GM12892 (cell line): ENCODE measurements at regions not wholly inside any gene's neighbourhood (a gene's known extent, or its start where the extent isn't known, plus 50 kb on each side); places are given as distances from the start of the nearest gene placed in this dataset.

Source experiments
- DNase-seq: peaks from one replicate; pipeline ENCODE4 v3.0.0; 2011; ENCODE audit not compliant: insufficient read length
- FAIRE-seq: peaks from 2 replicates; lab custom pipeline; 2011; peaks lifted over from hg19 to GRCh38; lab: Jason Lieb, UNC
- POLR2A ChIP-seq: IDR thresholded peaks from 2 replicates; pipeline ENCODE4 v1.6.1; 2011; ENCODE audit warnings: low read depth, low read length, control low read depth
- POLR2AphosphoS5 ChIP-seq: IDR thresholded peaks from 2 replicates; pipeline ENCODE4 v1.6.1; 2011; ENCODE audit warnings: low read depth, low read length, control low read depth
- TAF1 ChIP-seq: IDR thresholded peaks from 2 replicates; pipeline ENCODE4 v1.6.1; 2011; ENCODE audit warnings: low read depth, mild to moderate bottlenecking, control low read depth, low read length, borderline replicate concordance

DNA sequence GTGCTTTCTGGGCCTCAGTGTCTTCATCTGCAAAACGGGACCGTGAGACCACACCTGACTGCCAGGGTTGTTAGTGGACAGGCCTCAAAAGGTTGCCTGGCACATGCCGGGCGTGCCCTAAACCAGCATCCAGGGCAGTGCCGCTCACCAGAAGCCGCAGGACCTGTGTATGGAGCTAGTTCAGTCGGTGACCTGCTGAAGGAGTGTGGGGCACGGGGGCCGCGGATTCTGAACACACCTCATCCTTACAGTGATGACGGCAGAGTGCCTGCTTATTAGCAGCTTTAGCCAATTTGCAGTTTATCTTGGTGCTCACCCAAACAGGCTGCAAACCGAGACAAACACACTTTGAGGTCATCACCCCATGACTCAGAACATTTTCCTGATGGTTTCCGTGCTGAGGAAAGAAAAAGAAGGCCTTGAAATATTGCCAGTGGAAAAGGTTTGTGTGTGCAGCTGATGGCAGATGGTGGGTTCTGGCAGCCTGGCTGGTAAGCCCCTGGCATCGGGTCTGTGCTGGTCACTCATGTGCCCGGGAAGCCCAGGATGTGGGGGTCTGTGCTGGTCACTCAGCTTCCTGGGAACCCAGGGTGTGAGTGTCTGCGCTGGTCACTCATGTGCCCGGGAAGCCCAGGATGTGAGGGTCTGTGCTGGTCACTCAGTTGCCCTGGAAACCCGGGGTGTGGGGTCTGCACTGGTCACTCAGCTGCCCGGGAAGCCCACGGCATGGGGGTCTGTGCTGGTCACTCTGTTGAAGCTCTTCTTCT is 153.8 kb downstream of the ERMARD start:
- DNase-seq, result no peak
- FAIRE-seq, result no peak

DNA sequence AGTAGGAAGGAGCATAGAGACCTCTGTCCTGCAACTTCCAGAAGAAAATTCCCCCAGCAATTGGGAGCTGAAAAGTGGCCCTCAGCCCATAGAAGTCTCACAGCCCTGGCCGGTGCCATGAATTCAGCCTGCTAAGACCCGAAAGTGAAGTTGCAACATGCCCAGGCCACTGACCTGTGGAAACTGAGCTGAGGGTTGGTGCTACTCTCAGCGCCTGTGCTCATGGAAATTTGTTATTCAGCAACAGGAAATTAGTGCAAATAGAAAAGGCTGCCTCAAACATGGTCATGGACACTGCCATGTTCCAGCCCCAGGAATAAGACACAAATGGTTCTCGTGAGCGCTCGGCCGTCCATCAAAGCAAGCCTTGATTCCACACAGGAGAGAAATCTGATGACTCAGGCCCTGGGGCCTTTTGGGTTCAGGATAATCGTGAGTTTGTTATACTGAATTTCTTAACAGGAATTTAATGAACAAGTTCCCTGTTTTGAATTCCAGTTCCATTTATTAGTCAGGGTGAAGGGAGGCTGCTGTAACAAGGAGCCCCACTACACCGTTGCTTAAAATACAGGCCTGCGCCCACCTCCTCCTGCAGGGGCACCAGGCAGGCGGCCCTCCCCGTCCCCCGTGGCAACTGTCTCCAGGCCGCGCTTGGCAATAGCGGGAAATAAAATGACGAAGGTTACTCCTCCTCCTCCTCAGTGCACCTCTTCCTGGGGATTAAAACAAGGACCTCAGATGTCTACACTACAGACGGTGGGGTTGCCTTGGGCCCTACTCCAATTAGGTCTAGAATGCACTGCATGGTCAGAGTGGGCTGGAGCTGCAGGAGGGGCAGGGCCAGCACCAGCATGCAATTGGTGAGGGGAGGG is 152.9 kb downstream of the ERMARD start:
- DNase-seq, result no peak

More for the DNA sequence above, 153.8 kb downstream of the ERMARD start:
- TF ChIP-seq POLR2A (no peak), POLR2AphosphoS5 (no peak), TAF1 (no peak)

GRCh38 chr6:169903122-169903521 is 151.7 kb downstream of the ERMARD start:
- no peak for DNase-seq
- FAIRE-seq, result no peak
- TF ChIP-seq POLR2AphosphoS5 (no peak), POLR2A (no peak), TAF1 (no peak)

More for the DNA sequence above, 152.9 kb downstream of the ERMARD start:
- no peak for FAIRE-seq
- TF ChIP-seq POLR2A (no peak), POLR2AphosphoS5 (no peak), TAF1 (no peak)

- DNase-seq (no peak), FAIRE-seq (no peak)
- TF ChIP-seq POLR2A (no peak), TAF1 (no peak), POLR2AphosphoS5 (no peak)
Measured at GRCh38 chr6:169902604-169903003, 151.2 kb downstream of the ERMARD start.

- DNase-seq (no peak), FAIRE-seq (no peak)
Measured at GRCh38 chr6:169902070-169902469, 150.6 kb downstream of the ERMARD start.

GRCh38 chr6:169899481-169900145 is 148.2 kb downstream of the ERMARD start:
- no peak for FAIRE-seq

More at GRCh38 chr6:169902070-169902469, 150.6 kb downstream of the ERMARD start:
- TF ChIP-seq POLR2A, result no peak
- TF ChIP-seq TAF1, result no peak

GRCh38 chr6:169898788-169899480 is 147.5 kb downstream of the ERMARD start:
- DNase-seq (no peak), FAIRE-seq (no peak)
- TF ChIP-seq POLR2AphosphoS5, result no peak
- TF ChIP-seq POLR2A, result no peak
- no peak for TF ChIP-seq TAF1

More at GRCh38 chr6:169899481-169900145, 148.2 kb downstream of the ERMARD start:
- TF ChIP-seq POLR2A (no peak), POLR2AphosphoS5 (no peak), TAF1 (no peak)
- no peak for DNase-seq

DNA sequence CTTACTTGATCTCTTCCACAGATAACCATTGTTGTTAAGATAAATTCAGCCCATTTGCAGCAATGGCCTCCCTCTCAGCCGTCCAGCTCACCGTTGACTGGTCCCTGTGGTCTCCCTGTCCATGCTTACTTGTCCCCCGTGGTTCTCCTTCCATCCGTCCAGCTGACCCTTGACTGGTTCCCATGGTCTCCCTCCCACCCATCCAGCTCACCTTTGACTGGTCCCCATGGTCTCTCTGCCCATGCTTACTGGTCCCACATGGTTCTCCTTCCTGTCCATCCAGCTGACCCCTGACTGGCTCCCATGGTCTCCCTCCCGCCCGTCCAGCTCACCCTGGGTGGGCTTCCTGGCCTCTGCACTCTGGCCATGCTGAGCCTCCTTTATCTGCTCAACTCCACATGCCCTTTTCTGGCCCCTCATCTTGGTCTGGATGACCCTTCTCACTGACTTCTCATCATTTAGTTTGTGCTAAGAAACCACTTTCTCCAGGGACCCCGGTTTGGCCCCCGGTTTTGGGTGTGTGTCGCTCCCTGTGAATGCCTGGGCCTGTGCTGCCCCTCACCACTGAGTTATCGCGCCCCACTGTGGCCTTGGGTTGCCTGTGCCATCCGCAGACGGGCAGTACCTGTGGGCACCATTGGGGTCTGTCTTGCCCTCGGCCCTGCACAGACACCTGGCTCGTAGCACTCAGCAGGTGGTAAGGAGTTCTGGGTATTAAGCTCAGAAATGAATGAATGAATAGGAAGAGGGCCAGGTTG is 146.4 kb downstream of the ERMARD start:
- TF ChIP-seq TAF1, result no peak
- TF ChIP-seq POLR2AphosphoS5, result no peak
- no peak for TF ChIP-seq POLR2A
- no peak for DNase-seq
- FAIRE-seq, result no peak

DNA sequence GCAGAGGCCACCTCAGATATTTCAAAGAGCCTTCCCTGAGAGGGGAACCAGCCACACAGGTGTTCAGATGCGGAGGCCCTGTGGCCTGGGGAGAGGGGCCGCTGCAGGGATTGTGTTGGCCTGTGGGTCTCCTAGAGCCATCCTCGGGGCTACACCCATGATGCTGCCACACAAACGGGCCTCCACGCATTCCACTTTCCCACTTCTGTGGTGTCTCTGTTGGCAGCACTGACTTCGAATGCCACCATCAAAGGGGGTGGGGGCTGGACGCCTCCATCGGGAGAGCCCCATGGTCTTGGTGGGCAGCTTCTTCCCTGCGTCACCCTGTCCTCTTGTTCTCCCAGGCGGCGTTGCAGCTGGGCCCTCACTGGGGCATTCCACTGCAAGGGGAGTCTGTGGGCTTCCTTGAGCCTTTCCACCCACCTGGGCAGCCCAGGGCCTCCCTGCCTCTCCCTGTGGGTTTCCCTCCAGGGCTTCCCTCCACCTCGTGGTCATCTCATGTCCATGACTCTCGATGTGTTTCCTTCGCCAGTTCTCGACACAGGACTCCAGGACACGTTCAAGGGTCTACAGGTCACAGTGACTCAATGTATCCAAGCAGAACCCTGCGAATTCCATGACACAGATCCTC is 145.5 kb downstream of the ERMARD start:
- FAIRE-seq (no peak), DNase-seq (no peak)
- TF ChIP-seq POLR2AphosphoS5 (no peak), POLR2A (no peak), TAF1 (no peak)

DNA sequence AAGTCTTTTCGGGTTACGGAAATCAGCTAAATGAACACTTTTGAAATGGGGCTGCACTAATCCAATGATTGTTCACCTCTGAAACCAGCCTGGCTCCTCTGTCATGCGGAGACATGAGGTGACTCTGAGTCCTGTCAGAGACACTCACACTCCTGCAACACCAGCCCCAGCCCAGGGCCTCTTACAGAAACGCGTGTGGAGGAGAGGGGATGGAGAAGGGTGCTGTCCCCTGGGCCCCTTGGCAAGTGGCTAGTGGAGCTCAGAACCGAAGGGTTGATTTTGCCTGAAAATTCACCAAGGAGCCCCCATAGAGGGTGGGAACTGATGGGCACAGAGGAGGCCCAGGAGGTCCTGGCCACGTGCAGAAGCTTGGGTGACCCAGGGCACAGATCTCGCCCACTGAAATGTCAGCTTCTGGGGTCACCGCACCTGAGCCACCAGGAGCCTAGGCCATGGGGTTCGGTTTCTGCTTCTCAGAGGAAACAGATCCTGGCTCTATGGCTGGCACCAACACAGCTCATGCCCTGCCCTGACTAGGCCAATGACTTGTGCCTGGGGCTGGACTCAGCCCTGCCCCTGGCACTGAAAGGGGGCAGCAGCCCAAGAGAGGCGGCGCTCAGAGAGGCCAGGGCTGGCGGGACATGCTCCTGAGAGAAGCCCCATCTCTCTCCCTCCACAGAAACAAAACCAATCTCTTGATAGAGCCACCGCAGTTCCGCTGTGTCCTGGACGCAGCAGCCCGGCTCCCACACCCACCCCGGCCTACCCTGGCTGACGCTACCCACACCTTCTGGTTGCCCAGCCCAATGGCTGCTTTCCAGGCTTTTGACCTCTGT is 144.7 kb downstream of the ERMARD start:
- DNase-seq (no peak), FAIRE-seq (no peak)
- no peak for TF ChIP-seq POLR2A
- TF ChIP-seq POLR2AphosphoS5, result no peak
- no peak for TF ChIP-seq TAF1
